ENCODE measurements at regions not wholly inside any gene's neighbourhood (a gene's known extent, or its start where the extent isn't known, plus 50 kb on each side); places are given as distances from the start of the nearest gene placed in this dataset.
"Not testable (repeated sequence)": the region's sequence is repeated elsewhere in the genome, so short reads cannot be mapped to it uniquely, and the experiment has no call there.

- no peak for DNase-seq
- Histone ChIP-seq H3K27me3 (no peaks in the 10 kb centered on the region), H3K4me3 (no peak overlapping the region), H3K36me3 (ENCODE audit: low read depth, missing control alignments) (no peaks in the 10 kb centered on the region), H3K27ac (no peak overlapping the region), H3K4me1 (no peaks in the 10 kb centered on the region), H3K9me3 (no peaks in the 10 kb centered on the region)
- intact Hi-C loops (cut with DNase I; ENCODE audit: low total_unique reads), result no loop called here
- TF ChIP-seq POLR2A (IDR thresholded peaks at IDR 0.05) (no peak), CTCF (IDR thresholded peaks at IDR 0.05) (no peak)
- WGBS, 2 donors, result 91 to 95% methylated on average over 7 of the region's 7 CpGs
These were observed 154.9 kb downstream of the ALDH8A1 start for GRCh38 chr6:134795001-134795400.

GRCh38 chr6:134791243-134791843, 158.6 kb downstream of the ALDH8A1 start:
- DNase-seq; intact Hi-C loops (cut with DNase I; ENCODE audit: low total_unique reads); H3K4me3 ChIP-seq; H3K27ac ChIP-seq; H3K9me3 ChIP-seq; H3K27me3 ChIP-seq; H3K4me1 ChIP-seq; H3K36me3 ChIP-seq (ENCODE audit: low read depth, missing control alignments): not testable (repeated sequence)
- 84 to 94% methylated on average over 2 of the region's 2 CpGs for WGBS, 2 donors

- Histone ChIP-seq H3K27me3 (no peaks in the 10 kb centered on the region), H3K36me3 (ENCODE audit: low read depth, missing control alignments) (no peaks in the 10 kb centered on the region), H3K4me1 (no peaks in the 10 kb centered on the region), H3K27ac (no peak overlapping the region), H3K9me3 (no peaks in the 10 kb centered on the region), H3K4me3 (no peak overlapping the region)
- DNase-seq, result no peak
- WGBS, 2 donors, result 80 to 88% methylated on average over 6 of the region's 6 CpGs
- intact Hi-C loops (cut with DNase I; ENCODE audit: low total_unique reads), result no loop called here
- TF ChIP-seq POLR2A (IDR thresholded peaks at IDR 0.05), result no peak
- TF ChIP-seq CTCF (IDR thresholded peaks at IDR 0.05), result no peak
These were observed 162.5 kb downstream of the ALDH8A1 start for GRCh38 chr6:134787261-134787877.

GRCh38 chr6:134784336-134784735, 165.6 kb downstream of the ALDH8A1 start:
- no peaks in the 10 kb centered on the region for H3K27me3 ChIP-seq
- intact Hi-C loops (cut with DNase I; ENCODE audit: low total_unique reads), result no loop called here
- H3K9me3 ChIP-seq, result no peaks in the 10 kb centered on the region
- no peaks in the 10 kb centered on the region for H3K4me1 ChIP-seq
- no peaks in the 10 kb centered on the region for H3K36me3 ChIP-seq (ENCODE audit: low read depth, missing control alignments)
- no peak overlapping the region for H3K27ac ChIP-seq
- no peak for TF ChIP-seq POLR2A (IDR thresholded peaks at IDR 0.05)
- no peak for TF ChIP-seq CTCF (IDR thresholded peaks at IDR 0.05)
- no peak for DNase-seq
- WGBS, 2 donors, result 93 to 97% methylated on average over 2 of the region's 2 CpGs
- H3K4me3 ChIP-seq, result no peak overlapping the region

- 97 to 99% methylated on average over 2 of the region's 2 CpGs for WGBS, 2 donors
- Histone ChIP-seq H3K27me3 (no peaks in the 10 kb centered on the region), H3K27ac (no peak overlapping the region), H3K4me1 (peaks cover 11% of the 10 kb centered on the region), H3K4me3 (no peak overlapping the region), H3K36me3 (ENCODE audit: low read depth, missing control alignments) (no peaks in the 10 kb centered on the region), H3K9me3 (no peaks in the 10 kb centered on the region)
- no peak for DNase-seq
- no peak for TF ChIP-seq CTCF (IDR thresholded peaks at IDR 0.05)
- no peak for TF ChIP-seq POLR2A (IDR thresholded peaks at IDR 0.05)
- intact Hi-C loops (cut with DNase I; ENCODE audit: low total_unique reads), result no loop called here
These were observed 171.5 kb downstream of the ALDH8A1 start for GRCh38 chr6:134778431-134778830.
